GM12875 (cell line): ENCODE measurements at regions not wholly inside any gene's neighbourhood (a gene's known extent, or its start where the extent isn't known, plus 50 kb on each side); places are given as distances from the start of the nearest gene placed in this dataset.

Experiments used
- H3K4me3 ChIP-seq: one replicate; pipeline ENCODE4 v1.5.1; 2011; ENCODE audit warnings: low read depth, low read length, control low read depth
- CTCF ChIP-seq: IDR thresholded peaks from 2 replicates; pipeline ENCODE4 v1.5.1; 2011; ENCODE audit warnings: low read depth, mild to moderate bottlenecking, control low read depth, inconsistent platforms, low read length, moderate library complexity, borderline replicate concordance; ENCODE audit not compliant: insufficient read depth

- H3K4me3 ChIP-seq: no peak overlapping the region
- TF ChIP-seq CTCF: no peak
Observed at GRCh38 chr3:110384601-110385000, 687.0 kb upstream of the NECTIN3 start.

- no peak for TF ChIP-seq CTCF
- H3K4me3 ChIP-seq: no peak overlapping the region
Observed at GRCh38 chr3:110389005-110389404, 682.6 kb upstream of the NECTIN3 start.

DNA sequence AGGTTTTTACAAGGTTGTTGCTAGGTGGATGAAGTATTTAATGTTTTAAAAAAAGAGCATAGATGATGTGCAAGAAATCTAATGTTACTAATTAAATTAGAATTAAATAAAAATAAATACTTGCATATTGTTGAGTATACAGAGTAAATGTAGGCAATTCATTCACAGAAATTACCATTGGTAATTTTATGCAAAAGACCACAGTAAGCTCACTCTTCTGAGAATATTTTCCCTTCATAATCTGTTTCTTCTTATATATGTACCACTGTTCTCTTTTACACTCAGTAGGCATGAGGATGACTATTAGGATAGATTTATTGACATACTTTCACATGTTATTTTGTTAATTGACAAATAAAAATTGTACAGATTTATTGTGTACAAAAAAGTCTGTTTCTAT, 681.2 kb upstream of the NECTIN3 start:
- H3K4me3 ChIP-seq: no peak overlapping the region
- TF ChIP-seq CTCF: no peak

- TF ChIP-seq CTCF: no peak
- no peak overlapping the region for H3K4me3 ChIP-seq
Observed at GRCh38 chr3:110391042-110391441, 680.6 kb upstream of the NECTIN3 start.

- TF ChIP-seq CTCF: no peak
- no peak overlapping the region for H3K4me3 ChIP-seq
Observed at GRCh38 chr3:110391640-110392395, 679.8 kb upstream of the NECTIN3 start.

DNA sequence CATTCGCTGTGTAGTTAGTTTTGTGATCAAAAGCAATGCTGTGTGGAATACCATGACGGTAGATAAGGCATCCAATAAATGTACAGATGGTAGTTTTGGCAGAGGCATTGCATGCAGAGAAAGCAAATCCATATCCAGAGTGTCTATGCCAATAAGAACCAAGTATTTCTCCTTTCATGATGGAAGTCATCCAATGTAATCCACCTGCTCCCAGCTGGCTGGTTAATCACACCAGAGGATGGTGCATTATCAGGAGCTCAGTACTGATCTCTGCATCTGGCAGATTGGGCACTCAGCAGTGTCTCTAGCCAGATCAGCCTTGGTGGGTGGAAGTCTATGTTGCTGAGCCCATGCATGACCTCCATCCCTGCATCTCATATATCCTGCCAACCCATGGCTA, 677.7 kb upstream of the NECTIN3 start:
- no peak for TF ChIP-seq CTCF
- H3K4me3 ChIP-seq: no peak overlapping the region

- H3K4me3 ChIP-seq: no peak overlapping the region
- no peak for TF ChIP-seq CTCF
Observed at GRCh38 chr3:110397115-110397514, 674.5 kb upstream of the NECTIN3 start.
